IPS-15b (cell line): ENCODE measurements at regions not wholly inside any gene's neighbourhood (a gene's known extent, or its start where the extent isn't known, plus 50 kb on each side); places are given as distances from the start of the nearest gene placed in this dataset.

Experiments
- H3K27me3 ChIP-seq: one replicate; pipeline ENCODE4 v1.6.1; 2013; ENCODE audit warnings: low read length; ENCODE audit not compliant: control insufficient read depth, insufficient read depth
- H3K36me3 ChIP-seq: one replicate; pipeline ENCODE4 v1.6.1; 2013; ENCODE audit warnings: low read length; ENCODE audit not compliant: control insufficient read depth, insufficient read depth
- H3K4me1 ChIP-seq: one replicate; pipeline ENCODE4 v1.6.1; 2013; ENCODE audit warnings: mild to moderate bottlenecking, low read length; ENCODE audit not compliant: control insufficient read depth, insufficient read depth
- H3K4me3 ChIP-seq: one replicate; pipeline ENCODE4 v1.5.1; 2013; ENCODE audit warnings: low read depth, low read length
- H3K9ac ChIP-seq: one replicate; pipeline ENCODE4 v1.6.1; 2013; ENCODE audit warnings: low read depth, mild to moderate bottlenecking, low read length
- H3K9me3 ChIP-seq: one replicate; pipeline ENCODE4 v1.6.1; 2013; ENCODE audit warnings: mild to moderate bottlenecking, low read length; ENCODE audit not compliant: control insufficient read depth, insufficient read depth

DNA sequence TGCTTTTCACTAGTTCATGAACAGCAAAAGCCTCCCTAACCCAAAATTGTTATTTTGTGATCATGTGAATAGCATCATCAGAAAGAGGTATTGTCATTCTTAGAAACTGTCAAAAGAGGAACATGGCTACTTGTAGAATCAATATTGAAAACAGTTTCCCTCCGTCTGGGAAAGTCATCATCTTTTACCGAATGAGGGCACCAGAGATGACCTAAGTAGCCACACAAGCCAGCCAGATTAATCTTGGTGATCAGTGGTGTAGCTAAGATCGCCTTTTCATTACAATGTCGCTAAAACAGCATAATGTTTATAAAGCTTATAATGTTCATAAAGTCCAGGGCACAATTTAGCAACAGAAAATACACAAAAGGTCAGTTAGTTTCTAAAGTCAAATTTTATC is 136.1 kb downstream of the SIPA1L2 start:
- Histone ChIP-seq H3K4me1 (no peaks in the 10 kb centered on the region), H3K27me3 (no peaks in the 10 kb centered on the region), H3K9ac (no peak overlapping the region), H3K4me3 (no peak overlapping the region), H3K36me3 (no peaks in the 10 kb centered on the region), H3K9me3 (no peaks in the 10 kb centered on the region)

DNA sequence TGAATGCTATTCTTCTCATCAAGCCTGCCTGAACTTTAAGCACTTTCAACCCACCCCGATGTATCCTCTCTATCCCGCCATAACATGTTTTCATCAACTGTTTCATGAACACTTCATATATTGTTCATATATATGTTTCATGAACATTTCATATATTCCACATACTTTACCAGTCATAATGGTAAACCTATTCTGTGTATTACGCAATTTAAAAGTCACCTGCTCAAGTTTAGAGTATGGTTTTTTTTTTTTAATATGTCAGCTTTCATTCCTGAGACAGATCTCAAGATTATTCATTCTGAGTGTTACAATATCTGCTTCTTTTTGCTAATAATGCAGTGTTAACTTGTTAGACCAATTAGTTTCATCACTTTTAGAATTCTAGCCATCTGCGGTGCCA is 140.7 kb downstream of the SIPA1L2 start:
- no peak overlapping the region for H3K4me3 ChIP-seq
- no peak overlapping the region for H3K9ac ChIP-seq
- no peaks in the 10 kb centered on the region for H3K4me1 ChIP-seq
- H3K27me3 ChIP-seq, result no peaks in the 10 kb centered on the region
- no peaks in the 10 kb centered on the region for H3K9me3 ChIP-seq
- H3K36me3 ChIP-seq, result no peaks in the 10 kb centered on the region

DNA sequence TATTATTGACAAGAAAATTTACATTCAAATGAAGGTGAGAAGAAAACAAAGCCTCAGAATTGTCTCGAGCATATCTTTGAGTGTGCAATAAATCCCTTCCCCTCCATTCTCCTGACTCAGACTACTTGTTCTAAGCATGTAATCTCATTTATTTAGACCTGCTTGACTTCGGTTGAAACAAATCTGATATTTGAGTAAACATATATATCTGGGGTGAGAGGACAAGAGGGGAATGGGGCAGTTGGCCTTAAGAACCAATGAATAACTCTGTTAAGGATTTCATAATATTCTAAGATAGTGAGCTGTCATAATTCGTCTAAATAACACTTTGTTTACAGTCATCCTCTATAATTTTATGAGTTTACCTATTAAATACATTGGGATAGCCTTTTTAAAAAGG is 142.7 kb downstream of the SIPA1L2 start:
- no peak overlapping the region for H3K4me3 ChIP-seq
- no peaks in the 10 kb centered on the region for H3K27me3 ChIP-seq
- H3K36me3 ChIP-seq, result no peaks in the 10 kb centered on the region
- H3K9me3 ChIP-seq, result no peaks in the 10 kb centered on the region
- no peaks in the 10 kb centered on the region for H3K4me1 ChIP-seq
- H3K9ac ChIP-seq, result no peak overlapping the region

DNA sequence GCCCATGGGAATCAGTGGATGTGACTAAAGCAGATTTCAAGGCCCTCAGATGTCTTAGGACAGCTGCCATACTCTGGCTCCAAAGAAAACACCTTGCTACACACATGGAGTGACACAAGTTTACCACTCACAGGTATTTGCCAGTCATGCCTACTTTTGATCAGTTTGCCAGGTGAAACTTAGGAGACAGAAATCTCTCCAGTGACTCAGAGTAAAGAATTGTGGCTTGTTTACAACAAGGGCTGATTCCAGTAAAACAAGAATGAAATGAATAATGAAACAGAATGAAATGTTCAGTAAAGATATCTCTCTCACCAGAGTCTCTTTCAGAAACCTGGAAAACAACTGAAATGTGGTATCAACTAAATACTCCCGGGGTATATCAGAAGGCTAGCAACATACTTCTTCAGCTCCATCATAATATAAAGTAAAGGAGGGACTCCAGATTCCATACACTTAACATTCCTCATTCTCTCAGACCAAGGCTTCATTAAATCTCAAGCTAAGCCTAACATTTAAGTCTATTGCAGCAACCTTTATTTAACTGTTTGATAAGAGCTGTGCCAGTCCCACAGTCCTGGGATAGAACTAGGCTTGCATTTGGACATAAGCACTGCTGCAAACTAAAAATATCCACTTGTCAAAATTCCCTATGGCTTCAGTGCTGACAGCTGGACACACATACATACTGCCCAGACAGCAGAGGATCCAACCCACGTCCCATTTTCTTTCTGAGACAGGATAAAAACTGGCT is 143.3 kb downstream of the SIPA1L2 start:
- Histone ChIP-seq H3K27me3 (no peaks in the 10 kb centered on the region), H3K9ac (no peak overlapping the region), H3K36me3 (no peaks in the 10 kb centered on the region)

DNA sequence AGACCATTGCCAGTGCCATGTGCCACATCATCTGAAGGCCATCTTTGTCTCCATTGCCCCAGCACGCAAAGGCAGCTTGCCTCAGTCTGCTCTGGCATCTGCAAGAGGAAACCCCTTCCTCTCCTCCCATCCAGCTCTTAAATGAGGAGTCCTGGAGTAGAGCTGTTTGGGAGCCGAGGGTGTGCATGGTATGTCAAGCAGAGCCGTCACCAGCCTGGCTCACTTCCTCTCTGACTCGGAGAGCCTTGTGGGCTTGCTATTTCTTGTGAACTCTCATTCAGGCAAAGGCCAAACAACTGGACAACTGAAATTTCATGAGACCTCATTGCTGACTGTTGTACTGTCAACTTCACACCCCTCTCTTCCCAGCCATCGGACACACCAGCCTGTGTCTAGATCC is 143.9 kb downstream of the SIPA1L2 start:
- no peak overlapping the region for H3K4me3 ChIP-seq

More for the DNA sequence above, 143.3 kb downstream of the SIPA1L2 start:
- Histone ChIP-seq H3K4me3 (no peak overlapping the region), H3K4me1 (no peaks in the 10 kb centered on the region), H3K9me3 (no peaks in the 10 kb centered on the region)

DNA sequence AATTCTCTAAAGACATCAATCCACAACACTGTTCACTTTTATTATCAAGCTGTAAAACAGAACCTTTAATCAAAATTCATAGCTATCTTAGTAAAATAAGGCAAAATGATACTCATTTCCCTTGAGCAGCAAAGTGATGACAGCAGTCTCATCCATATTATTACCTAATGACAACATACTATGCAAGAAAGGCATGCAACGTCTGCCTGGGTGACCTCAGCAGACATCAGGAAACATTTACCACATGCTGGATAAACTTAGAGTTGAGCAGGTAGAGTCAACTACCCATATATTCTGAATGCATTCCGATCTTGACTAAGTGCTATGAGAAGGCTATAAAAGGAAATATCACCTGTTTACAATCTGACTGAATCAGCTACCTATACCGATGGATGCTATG is 145.1 kb downstream of the SIPA1L2 start:
- H3K9me3 ChIP-seq, result no peaks in the 10 kb centered on the region
- H3K36me3 ChIP-seq, result no peaks in the 10 kb centered on the region
- H3K4me1 ChIP-seq, result no peaks in the 10 kb centered on the region
- no peak overlapping the region for H3K9ac ChIP-seq
- no peaks in the 10 kb centered on the region for H3K27me3 ChIP-seq
- no peak overlapping the region for H3K4me3 ChIP-seq

More for the DNA sequence above, 143.9 kb downstream of the SIPA1L2 start:
- Histone ChIP-seq H3K27me3 (no peaks in the 10 kb centered on the region), H3K9me3 (no peaks in the 10 kb centered on the region), H3K9ac (no peak overlapping the region), H3K36me3 (no peaks in the 10 kb centered on the region), H3K4me1 (no peaks in the 10 kb centered on the region)

DNA sequence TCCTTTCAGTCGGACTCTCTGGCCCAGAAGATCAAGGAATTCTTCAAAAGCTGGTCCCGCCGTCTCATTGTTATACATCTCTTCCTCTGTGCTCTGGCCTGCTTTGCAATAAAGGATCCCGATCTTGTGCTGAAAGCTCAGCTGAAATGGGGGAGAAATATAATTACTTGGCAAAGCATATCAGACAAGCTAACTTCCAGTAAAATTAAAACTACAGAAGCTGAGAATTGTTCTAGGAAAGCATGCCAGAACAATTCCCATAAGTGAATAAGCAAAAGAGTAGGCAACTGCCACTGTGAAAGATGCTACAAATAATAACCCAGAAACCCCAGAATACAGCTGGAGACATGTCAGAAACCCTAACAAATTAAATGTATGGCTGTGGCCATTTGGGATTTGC is 146.1 kb downstream of the SIPA1L2 start:
- Histone ChIP-seq H3K4me1 (no peaks in the 10 kb centered on the region), H3K27me3 (no peaks in the 10 kb centered on the region), H3K36me3 (no peaks in the 10 kb centered on the region), H3K9ac (no peak overlapping the region), H3K4me3 (no peak overlapping the region), H3K9me3 (no peaks in the 10 kb centered on the region)

DNA sequence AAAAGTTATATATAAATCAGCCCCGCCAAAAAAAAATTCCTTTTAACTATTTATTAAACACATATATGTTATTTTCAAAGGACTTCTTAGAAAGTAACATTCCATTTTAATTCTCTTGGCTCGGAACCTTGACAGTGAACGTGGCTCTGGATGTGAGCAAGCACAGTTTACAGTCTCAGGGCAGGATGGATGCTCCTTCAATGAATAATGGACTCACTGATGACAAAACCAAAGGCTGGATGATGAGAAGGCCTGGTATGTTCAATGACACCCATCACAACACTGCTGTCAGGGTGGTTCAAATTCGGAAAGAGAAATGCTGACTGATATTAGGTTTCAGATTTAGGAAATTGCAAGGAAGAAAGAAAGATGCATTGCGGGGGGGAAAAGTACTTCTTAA is 148.8 kb downstream of the SIPA1L2 start:
- no peak overlapping the region for H3K4me3 ChIP-seq
- H3K9me3 ChIP-seq, result no peaks in the 10 kb centered on the region
- no peaks in the 10 kb centered on the region for H3K27me3 ChIP-seq
- no peaks in the 10 kb centered on the region for H3K4me1 ChIP-seq
- H3K36me3 ChIP-seq, result no peaks in the 10 kb centered on the region
- H3K9ac ChIP-seq, result no peak overlapping the region

DNA sequence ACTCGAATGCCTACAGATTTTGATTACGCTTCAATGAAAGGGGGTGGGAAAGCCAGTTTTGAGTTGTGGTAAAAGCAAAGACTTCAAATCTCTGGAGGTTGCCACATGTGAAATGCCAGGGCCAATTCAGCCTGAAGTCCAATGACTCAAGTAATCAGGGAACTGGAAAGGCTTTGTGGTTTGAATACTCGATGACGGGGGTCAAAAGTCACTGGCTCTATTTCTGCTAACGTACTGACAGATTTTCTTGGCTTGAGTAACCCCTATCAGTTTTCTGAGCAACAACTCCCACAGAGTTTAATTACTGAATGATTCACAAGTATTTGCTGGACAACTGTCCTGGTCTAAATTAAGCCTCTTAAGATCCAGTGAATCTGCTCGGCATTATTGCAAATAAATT is 152.2 kb downstream of the SIPA1L2 start:
- H3K4me3 ChIP-seq, result no peak overlapping the region
- no peaks in the 10 kb centered on the region for H3K27me3 ChIP-seq
- no peak overlapping the region for H3K9ac ChIP-seq
- no peaks in the 10 kb centered on the region for H3K9me3 ChIP-seq
- no peaks in the 10 kb centered on the region for H3K36me3 ChIP-seq
- H3K4me1 ChIP-seq, result peaks cover 4% of the 10 kb centered on the region

DNA sequence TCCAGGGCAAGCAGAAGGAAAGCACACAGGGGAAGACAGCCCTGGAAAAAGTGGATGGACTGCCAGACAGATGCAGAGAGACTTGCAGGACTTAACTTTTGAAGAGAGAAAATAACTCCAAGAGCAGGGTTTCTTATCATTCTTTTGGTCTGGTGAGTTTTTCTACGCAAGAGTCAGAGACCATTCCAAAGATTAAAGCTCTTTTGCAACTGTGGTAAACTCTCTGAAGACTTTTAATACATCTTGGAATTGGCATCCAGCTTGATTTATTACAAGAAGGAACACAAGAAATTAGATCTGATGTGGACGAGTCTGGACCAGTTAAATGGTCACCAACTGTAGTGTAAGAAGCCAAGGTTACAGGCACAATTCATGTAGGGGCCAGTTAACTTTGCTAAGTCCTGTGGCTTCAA is 153.4 kb downstream of the SIPA1L2 start:
- Histone ChIP-seq H3K9ac (no peak overlapping the region), H3K9me3 (no peaks in the 10 kb centered on the region), H3K4me1 (peaks cover 4% of the 10 kb centered on the region), H3K27me3 (no peaks in the 10 kb centered on the region), H3K36me3 (no peaks in the 10 kb centered on the region), H3K4me3 (no peak overlapping the region)

DNA sequence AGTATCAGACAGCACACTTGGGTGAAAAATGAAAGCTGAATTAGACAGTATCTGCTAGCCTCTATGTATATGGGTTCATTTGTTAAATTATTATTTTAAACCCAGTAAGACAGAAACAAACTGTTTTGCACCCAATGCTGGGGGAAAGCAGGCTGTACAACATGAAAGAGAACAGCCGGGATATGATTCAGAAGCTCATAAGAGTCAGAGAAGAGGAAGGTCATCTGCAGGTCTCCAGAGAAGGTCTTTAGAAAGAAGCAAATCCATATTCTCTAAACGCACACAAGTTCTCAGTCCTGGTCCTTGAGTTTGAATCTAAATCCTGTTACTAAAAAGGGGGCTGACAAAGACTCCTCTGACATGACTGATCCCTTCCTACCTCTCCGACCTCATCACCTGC is 155.1 kb downstream of the SIPA1L2 start:
- H3K36me3 ChIP-seq, result no peaks in the 10 kb centered on the region
- H3K4me3 ChIP-seq, result no peak overlapping the region
- peaks cover 4% of the 10 kb centered on the region for H3K27me3 ChIP-seq
- H3K4me1 ChIP-seq, result peaks cover 4% of the 10 kb centered on the region
- no peak overlapping the region for H3K9ac ChIP-seq
- H3K9me3 ChIP-seq, result no peaks in the 10 kb centered on the region

DNA sequence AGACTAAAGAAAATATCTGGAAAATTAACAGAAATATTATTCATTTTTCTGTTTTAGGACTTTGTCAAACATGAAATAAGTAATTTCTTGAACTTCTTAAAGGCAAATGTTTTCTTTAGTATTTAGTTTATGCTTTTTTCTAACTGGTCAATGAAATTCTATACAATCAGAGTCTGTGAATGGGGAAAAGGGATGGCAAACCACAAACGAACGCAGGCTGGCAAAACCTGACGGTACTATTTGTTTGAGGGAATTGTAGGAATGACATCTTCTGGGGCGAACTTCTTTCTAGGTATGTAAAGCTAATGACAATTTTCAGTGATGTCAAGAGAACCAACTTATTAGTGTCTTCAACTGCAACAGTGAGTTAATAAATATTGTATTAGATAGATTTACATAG is 156.0 kb downstream of the SIPA1L2 start:
- Histone ChIP-seq H3K4me3 (no peak overlapping the region), H3K9me3 (no peaks in the 10 kb centered on the region), H3K4me1 (peaks cover 4% of the 10 kb centered on the region), H3K27me3 (peaks cover 10% of the 10 kb centered on the region), H3K9ac (no peak overlapping the region), H3K36me3 (no peaks in the 10 kb centered on the region)
